HG02981 (cell line): ENCODE measurements at regions not wholly inside any gene's neighbourhood (a gene's known extent, or its start where the extent isn't known, plus 50 kb on each side); places are given as distances from the start of the nearest gene placed in this dataset.
A peak's percentile ranks its signal among the peaks of the same experiment; 100 is the strongest.
"Not testable (repeated sequence)": the region's sequence is repeated elsewhere in the genome, so short reads cannot be mapped to it uniquely, and the experiment has no call there.

ENCODE experiments used
- ATAC-seq: cut with Tn5 transposase; IDR thresholded peaks from one replicate; pipeline ENCODE4 v1.9.1; 2021; ENCODE audit warnings: mild to moderate bottlenecking, moderate library complexity; ENCODE audit not compliant: unreplicated experiment

DNA sequence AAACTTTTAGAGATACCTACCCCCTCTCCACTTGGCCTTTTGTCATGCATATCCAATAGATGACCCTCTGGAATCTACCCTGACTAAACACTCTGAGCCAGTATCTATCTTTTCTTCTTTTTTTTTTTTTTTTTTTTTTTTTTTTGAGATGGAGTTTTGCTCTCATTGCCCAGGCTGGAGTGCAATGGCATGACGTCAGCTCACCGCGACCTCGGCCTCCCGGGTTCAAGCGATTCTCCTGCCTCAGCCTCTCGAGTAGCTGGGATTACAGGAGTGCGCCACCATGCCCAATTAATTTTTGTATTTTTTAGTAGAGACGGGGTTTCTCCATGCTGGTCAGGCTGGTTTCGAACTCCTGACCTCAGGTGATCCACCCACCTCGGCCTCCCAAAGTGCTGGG, 50.8 kb upstream of the GRIN2B start:
- ATAC-seq = not testable (repeated sequence)

DNA sequence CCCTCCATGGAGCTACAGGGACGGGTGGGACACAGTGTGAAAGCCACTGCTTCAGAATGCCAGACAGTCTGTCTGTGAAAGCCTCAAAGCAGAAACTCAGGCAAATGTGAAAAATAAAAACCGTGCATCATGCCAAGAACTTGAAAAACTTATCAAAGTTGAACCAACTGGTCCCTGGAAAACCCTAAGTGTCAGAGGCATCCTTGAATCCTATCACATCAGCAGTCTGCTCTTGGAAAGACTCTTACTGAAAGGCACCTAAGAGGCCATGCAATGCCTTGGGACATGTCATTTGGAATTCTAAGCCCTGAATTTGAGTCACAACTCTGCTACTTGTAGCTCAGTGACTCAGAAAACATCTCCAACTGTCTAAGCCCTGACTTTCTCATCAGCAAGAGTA, 62.4 kb upstream of the GRIN2B start:
- ATAC-seq = no peak

DNA sequence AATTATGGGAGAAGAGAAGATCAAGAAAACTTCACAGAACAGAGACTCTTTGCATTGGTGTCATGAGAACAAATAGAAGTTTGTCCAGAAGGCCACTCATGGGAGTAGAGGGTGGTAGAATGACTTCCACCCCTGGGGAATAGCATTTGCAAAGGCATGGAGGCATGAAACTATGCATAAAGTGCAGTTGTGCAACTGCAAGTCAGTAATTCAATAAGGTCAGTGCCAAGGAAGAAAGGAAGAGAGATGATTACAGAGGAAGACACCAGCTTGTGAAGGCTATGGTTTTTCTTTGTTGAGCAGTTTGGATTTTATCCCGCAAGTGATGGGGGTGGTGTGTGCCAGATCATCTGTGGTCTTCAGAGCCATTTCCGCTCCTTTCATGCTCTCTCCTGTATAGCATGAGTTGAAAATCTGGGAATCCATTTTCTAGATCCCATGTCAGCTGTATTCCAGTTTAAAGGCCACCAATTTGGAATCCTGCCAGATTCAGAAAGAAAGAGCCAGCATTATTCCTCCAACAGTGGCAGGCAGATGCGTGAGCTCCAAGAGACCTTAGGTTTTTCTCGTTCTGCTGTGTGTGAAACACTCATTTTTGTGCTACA, 67.6 kb upstream of the GRIN2B start:
- ATAC-seq = no peak

DNA sequence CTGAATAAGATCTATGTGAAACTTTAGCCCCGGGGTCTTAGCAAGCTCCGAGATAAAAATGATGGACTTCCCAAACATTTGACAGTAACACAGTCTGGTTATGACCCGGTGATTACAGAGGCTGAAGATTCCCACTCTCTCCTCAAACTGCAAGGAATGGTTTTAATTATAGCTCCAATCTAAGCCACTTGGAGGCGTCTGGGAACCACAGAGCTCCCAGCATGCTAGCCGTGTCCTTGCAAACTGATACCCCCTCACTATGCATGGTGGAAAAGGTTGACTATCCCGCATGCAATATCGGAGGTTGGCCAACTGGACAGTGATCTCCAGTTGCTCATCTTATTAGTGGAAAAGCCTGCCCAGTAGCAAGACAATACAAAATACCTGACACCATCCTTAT, 76.5 kb upstream of the GRIN2B start:
- no peak for ATAC-seq

DNA sequence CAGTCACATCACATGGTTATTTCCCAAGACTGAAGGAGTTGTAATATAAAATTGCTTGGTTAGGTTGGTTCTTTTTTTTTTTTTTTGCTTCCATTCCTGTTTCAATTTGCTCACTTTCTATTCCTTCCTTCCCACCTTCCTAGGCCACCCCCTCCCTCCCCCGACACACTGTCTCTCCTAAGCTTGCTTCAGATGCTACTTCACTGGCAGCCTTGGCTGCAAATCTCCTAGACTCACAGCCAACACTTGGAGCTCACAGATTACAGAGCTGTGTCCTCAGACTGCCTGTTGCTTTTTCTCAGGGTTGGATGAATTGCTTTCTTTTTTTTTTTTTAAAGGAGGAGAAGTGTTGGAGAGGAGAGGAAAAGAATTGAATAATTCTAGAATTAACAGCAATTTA, 77.3 kb upstream of the GRIN2B start:
- ATAC-seq = no peak

DNA sequence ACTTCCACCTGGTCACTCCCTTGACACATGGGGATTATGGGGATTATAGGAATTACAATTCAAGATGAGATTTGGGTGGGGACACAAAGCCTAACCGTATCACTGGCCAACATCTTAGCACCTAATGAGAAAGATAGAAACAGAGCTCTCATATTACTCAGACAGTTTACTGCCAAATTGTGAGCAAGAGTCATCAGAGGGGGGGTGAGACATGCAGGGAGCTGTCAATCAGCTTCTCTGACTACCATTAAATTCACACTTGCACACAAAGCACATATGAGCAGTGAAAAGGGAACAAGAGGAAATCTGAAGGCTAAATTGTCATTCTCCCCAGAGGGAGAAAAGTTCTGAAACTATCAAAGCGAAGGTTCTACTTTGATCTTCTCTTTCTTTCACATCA, 78.1 kb upstream of the GRIN2B start:
- ATAC-seq = no peak

DNA sequence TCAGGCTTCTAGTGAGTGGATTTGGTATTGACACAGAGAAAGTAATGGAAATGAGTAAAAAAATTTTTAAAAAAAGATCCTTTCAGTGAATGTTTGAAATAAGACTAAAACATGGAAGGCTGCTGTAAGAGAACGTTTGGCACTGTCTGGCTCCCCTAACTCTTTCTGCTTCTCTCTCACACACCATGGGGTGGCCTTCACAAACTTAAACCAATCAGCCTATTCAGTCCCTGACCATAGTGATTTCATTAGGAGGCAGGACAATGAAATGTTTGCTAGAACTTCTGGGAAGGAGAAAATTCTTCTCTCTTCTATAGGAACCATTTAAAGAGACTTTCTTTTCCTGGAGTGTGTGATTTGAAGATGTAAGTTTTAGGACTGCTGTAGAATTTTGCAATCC, 84.2 kb upstream of the GRIN2B start:
- no peak for ATAC-seq

DNA sequence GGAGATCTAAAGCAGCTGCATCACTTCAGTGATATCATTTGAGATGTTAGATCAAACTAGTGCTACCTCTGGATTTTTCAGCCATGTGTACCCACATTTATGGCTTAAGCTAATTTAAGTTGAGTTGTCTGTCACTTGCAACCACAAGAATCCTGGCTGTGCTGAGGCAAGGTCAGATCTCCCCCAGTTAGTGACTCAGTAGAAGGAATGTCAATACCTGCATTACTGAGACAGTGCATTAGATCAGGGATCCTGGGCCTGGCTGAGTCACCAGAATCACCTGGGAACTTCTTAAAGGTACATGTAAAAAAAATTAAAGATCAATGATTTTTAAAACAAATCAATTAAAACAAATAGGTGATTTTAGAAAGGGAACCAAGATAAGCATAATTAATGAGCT, 84.6 kb upstream of the GRIN2B start:
- no peak for ATAC-seq

DNA sequence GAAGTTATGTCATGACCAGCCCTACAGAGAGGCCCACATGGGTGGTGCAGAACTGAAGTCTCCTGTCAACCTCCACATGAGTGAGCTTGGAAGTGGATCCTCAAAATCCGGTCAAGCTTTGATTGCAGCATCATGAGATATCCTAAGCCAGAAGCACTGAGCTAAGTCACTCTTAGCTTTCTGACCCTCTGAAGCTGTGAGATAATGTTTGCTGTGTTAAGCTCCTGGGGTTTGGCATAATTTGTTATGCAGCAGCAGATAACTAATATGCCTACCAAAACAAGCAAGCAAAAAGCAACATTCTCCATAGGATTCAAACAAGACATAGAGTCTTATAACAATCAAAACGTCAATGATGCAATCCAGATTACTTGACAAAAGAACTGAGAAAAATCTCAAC, 87.6 kb upstream of the GRIN2B start:
- no peak for ATAC-seq

DNA sequence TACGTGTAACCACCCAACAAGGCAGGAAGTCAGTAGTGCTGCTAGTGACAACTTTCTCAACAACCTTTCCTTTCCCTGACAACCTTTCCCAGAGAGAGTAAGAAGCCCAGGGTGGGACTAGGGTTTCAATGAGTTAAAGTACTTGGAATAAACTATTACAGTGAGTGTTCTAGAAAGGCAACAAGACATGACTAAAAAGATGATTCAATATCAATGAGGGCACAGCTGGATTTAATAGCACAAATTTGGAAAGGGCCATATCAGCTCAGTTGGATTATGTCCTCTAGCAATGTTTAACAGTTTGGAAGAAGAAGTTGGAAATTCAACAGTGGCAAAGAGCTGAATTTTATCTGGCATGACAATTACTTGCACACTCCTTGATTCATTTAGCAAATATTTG, 90.4 kb upstream of the GRIN2B start:
- ATAC-seq = no peak

DNA sequence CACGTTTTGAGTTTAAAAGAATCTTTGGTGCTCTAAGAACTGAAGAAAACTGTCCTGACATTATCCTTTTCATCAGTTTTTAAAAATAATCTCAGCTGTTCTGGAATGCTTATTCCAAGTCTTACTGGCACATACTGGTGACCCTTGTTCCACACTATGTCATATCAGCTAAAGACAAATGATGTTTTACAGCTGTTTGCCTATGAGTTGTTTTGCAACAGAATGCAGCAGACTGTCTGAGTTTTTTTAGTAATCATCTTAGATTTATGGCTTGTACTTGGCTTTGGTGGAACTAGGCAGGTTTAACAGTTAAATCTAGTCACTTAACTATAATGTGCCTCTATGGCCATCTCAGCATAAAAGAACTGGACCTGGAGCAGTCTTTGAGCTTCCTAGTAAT, 91.6 kb upstream of the GRIN2B start:
- ATAC-seq = no peak

DNA sequence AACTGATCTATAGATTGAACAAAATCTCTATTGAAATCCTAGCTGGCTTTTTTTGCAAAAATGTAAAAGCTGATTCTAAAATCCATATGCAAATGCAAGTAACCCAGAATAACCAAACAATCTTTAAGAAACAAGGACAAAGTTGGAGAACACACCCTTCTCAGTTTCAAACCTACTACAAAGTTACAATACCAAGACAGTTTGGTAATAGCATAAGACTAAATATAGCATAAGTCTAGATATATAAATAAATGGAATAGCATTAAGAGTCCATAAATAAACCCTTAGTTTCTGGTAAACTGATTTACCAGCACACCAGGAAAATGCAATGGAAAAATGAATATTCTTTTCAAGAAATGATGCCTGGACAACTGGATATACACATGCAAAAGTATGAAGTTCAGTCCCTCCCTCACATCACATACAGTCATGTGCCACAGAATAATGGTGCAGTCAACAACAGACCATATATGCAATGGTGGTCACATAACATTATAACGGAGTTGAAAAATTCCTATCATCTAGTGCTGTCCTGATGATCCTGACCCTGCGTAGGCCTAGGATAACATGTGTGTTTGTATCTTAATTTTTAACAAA, 94.5 kb upstream of the GRIN2B start:
- ATAC-seq = no peak

DNA sequence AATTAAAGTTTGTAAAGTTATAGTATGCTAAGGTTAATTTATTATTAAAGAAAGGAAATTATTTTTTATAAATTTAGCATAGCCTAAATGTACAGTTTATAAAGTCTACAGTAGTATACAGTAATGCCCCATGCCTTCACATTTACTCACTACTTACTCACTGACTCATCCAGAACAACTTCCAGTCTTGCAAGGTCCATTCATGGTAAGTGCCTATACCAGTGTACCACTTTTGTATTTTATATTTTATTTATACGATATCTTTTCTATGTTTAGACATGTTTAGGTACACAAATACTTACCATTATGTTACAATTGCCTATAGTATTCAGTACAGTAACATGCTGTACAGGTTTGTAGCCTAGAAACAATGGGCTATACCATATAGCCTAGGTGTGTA, 95.1 kb upstream of the GRIN2B start:
- no peak for ATAC-seq

DNA sequence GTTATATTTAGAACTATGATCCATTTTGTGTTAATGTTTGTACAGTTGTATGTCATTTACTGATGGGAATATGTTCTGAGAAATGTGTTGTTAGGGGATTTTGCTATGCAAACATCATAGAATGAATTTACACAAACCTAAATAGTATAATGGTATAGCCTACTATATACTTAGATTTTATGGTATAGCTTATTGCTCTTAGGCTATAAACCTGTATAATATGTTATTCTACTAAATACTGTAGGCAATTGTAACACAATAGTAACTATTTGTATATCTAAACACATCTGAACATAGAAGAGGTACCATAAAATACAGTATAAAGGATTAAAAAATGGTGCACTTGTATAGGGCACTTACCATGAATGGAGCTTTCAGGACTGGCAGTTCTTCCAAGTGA, 105.4 kb upstream of the GRIN2B start:
- no peak for ATAC-seq

DNA sequence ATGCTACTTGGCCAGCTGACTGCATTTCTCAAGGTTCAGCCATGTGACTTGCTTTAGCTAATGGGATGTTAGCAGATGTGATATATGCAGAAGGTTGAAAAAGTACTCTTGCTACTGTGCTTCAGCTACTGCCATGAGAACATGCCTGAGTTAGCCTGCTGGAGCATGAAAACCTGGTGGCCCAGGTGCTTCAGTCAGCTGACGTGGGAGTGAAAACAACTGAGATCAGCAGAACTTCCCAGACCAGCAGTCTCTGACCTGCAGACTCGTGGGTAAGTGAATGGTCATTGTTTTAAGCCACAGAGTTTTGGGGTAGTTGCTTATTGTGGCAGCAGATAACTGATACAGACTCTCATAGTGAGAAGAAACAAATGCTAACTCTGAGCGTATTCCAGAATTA, 118.6 kb upstream of the GRIN2B start:
- no peak for ATAC-seq

DNA sequence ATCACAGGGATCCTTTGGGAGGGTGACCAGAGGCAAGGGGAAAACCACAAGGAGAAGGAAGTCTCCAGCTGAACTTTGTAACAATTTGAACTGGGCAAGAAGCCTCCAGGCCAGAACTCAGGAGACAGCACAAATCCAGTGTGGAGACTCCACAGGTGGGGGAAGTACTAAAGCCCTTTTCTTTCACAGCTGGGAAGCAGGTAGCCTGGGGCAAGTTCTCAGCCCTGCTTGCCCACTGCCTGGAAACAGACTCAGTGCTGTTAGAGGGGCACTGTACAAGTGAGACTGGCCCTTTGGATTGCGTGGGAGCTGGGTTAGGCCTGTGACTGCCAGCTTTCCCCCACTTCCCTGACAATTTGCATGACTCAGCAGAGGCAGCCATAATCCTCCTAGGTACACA, 120.2 kb upstream of the GRIN2B start:
- ATAC-seq = not testable (repeated sequence)

DNA sequence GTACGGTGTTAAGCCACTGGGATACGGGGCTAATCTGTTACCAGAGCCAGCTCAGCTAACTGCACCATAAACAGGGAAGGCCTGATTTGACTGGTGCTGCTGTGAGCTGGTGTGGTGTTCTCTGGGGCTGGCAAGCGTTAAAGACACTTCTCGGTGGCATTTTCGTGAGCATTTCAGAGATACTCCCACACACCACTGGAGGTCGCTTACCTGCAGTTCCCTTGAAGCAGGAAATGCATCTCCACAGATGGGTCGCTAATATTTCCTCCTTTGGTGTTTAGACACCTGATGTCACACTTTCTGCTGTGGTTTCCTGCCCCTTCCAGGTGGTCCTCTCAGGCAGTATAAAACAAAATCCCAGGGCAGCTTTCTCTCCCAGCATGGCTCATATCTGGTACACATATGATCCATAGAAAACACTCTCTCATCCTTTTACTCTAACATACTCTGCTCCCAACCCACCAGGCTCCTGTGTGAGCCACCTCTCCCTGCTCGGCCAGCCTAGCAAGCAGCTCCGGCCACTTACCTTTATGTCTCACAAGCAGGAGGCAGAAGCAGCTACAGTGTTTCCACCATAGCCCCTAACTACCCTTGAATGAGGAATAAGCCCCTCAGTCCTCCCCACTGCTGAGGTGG, 129.9 kb upstream of the GRIN2B start:
- peak; percentile 96 for ATAC-seq

DNA sequence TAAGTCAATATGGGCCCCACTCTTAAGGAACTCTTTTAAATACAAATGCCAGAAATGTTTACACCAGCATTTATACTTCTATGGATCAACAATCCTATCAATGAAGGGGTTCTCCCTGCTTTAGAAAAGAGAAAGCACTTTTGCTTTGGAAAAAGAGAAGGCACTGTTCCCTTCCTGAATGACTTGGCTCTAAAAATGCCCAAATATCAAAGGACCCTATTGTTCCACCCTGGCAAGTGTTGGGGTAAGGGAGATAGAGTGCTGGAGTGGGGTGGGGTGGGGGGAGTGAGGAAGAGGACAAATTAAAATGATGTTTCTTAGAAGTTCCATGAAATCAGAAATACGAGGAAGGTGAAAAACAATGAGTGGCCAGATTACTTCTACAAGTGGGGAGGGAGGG, 131.6 kb upstream of the GRIN2B start:
- no peak for ATAC-seq

DNA sequence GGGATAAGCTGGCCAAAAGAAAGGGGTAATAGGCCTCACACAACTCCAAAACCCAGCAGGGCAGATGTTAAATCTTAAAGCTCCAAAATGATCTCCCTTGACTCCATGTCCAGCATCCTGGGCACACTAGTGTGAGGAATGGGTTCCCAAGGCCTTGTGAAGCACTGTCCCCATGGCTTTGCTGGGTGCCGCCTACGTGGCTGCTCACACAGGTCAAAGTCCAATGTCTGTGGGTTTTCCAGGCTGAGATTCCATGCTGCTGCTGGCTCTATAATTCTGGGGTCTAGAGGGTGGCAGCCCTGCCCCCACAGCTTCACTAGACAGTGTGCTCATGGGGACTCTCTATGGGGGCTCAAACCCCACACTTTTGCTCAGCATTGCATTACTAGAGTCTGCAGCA, 145.3 kb upstream of the GRIN2B start:
- no peak for ATAC-seq

DNA sequence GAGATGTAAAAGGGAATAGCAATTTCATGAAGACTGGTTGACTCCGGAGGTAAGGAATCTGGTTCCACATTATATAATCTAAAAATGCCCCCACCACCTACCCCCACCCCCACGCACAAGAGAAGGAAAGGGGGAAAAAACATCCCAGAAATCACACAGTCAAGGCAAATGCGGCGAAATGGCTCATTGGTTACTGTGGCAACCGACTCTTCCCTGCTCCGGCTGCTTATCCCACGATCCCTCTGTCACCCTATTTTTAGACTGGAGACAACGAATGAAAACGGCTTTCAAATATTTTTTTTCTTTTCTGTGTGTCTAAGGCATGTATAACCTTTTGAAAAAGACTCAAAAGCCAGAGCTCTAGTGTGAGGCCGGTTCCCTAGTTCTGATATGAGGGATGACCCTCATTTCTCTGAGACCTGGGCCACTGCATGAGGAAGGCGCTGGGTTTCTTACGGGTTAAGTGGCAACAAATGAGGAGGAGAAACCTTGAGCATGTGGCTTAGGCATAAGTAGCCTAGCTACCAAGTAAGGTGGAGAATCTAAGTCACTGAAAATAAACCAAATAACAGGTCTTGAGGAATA, 148.3 kb upstream of the GRIN2B start:
- ATAC-seq = no peak

DNA sequence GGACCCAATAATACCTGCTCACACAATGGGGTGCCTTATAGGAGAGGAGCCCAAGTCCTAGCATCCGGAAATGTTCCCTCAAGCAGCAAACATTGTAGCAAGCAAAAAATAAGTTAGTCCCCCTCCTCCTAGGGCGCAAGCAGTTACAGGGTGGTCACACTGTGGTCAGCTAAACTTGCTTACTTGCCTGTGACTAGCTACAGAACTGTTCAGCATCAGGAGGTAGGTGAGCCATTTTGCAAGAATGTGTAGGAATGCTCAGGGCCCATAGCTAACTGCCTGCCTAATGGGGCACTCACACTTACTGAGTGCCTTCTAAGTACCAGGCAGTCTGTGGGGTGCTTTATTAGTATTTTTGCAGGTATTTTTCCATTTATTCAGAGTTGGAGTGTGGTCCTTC, 154.6 kb upstream of the GRIN2B start:
- ATAC-seq = no peak

DNA sequence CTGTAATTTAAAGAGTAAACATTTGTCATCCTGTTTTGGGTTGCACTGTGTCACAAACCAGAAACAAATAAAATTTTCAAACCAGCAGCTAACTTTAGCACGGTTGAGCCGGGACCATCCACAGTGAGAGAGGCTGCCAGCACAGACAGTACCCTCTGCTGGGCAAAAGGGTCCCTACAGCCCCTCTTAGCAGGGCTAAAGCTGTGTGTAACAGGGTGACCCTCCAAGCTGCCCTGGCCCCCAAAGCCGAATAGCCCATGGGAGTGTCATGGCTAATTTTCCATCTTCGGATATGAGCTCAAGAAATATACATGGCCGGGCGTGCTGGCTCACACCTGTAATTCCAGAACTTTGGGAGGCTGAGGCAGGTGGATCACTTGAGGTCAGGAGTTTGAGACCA, 157.1 kb upstream of the GRIN2B start:
- ATAC-seq = no peak
